ENCODE measurements at regions not wholly inside any gene's neighbourhood (a gene's known extent, or its start where the extent isn't known, plus 50 kb on each side); places are given as distances from the start of the nearest gene placed in this dataset.

DNA sequence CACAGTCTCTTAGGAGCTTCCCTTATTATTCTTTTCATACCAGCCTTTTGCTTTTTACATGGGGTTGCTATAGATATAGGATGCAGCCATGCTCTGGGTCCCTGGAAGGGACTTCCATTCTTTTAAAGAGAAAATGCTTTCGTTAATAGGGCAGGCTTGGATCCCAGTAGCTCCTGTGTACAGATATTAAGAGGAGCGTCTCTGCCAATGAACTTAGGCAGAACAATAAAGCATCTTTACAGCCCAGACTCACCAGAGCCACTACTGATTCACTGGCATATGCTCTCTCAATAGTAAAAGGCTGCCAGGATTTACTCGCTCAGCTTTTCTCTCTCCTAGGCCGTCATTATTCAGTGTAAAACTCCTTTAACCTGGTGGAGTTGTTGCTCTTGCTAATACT is 1385.4 kb upstream of the PIK3C3 start:
- H3K9ac ChIP-seq (ENCODE audit: low read length in 3 of 3): no peak overlapping the region
- no peaks in the 10 kb centered on the region for H3K27me3 ChIP-seq (ENCODE audit: control insufficient read depth, insufficient read depth, low read length)
- H3K27ac ChIP-seq (ENCODE audit: low read depth in 2 of 2, low read length in 2 of 2): no peak overlapping the region
- H3K36me3 ChIP-seq (ENCODE audit: control insufficient read depth in 2 of 3, insufficient read depth in 3 of 3, low read length in 3 of 3): no peaks in the 10 kb centered on the region
- no peaks in the 10 kb centered on the region for H3K4me1 ChIP-seq (ENCODE audit: control insufficient read depth in 2 of 3, insufficient read depth in 2 of 3, low read depth in 1 of 3, low read length in 3 of 3)
- FAIRE-seq (no peak), DNase-seq (no peak)
- TF ChIP-seq, protein P1, sequence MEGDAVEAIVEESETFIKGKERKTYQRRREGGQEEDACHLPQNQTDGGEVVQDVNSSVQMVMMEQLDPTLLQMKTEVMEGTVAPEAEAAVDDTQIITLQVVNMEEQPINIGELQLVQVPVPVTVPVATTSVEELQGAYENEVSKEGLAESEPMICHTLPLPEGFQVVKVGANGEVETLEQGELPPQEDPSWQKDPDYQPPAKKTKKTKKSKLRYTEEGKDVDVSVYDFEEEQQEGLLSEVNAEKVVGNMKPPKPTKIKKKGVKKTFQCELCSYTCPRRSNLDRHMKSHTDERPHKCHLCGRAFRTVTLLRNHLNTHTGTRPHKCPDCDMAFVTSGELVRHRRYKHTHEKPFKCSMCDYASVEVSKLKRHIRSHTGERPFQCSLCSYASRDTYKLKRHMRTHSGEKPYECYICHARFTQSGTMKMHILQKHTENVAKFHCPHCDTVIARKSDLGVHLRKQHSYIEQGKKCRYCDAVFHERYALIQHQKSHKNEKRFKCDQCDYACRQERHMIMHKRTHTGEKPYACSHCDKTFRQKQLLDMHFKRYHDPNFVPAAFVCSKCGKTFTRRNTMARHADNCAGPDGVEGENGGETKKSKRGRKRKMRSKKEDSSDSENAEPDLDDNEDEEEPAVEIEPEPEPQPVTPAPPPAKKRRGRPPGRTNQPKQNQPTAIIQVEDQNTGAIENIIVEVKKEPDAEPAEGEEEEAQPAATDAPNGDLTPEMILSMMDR (IDR thresholded peaks at IDR 0.05; ENCODE audit: borderline replicate concordance, extremely low read depth, insufficient read depth): no peak
- H3K9me3 ChIP-seq (ENCODE audit: control insufficient read depth in 2 of 3, insufficient read depth in 1 of 3, low read length in 3 of 3): no peaks in the 10 kb centered on the region
- intact Hi-C loops (cut with DNase I): no loop called here
- H3K4me3 ChIP-seq (ENCODE audit: low read length in 3 of 3): no peak overlapping the region

DNA sequence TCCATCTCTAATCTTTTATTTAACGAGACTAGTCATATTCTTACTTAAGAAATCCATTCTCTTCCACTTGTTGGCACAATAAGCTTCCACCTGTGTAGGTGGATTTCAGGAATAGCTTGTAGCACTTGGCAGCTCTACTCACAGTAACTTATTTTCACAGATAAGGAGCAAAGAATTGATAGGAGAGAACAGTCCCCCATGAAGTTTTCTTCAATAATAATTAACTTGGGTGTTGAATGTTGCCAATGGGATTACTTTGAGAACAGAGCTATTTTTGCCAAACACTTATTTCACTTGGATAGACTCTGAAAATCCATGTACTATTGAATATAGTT is 1388.6 kb upstream of the PIK3C3 start:
- no peak overlapping the region for H3K4me3 ChIP-seq (ENCODE audit: low read length in 3 of 3)
- no peak overlapping the region for H3K9ac ChIP-seq (ENCODE audit: low read length in 3 of 3)
- no peaks in the 10 kb centered on the region for H3K36me3 ChIP-seq (ENCODE audit: control insufficient read depth in 2 of 3, insufficient read depth in 3 of 3, low read length in 3 of 3)
- no peak overlapping the region for H3K27ac ChIP-seq (ENCODE audit: low read depth in 2 of 2, low read length in 2 of 2)
- no peaks in the 10 kb centered on the region for H3K9me3 ChIP-seq (ENCODE audit: control insufficient read depth in 2 of 3, insufficient read depth in 1 of 3, low read length in 3 of 3)
- no peaks in the 10 kb centered on the region for H3K27me3 ChIP-seq (ENCODE audit: control insufficient read depth, insufficient read depth, low read length)
- DNase-seq (no peak), FAIRE-seq (no peak)
- intact Hi-C loops (cut with DNase I): no loop called here
- no peaks in the 10 kb centered on the region for H3K4me1 ChIP-seq (ENCODE audit: control insufficient read depth in 2 of 3, insufficient read depth in 2 of 3, low read depth in 1 of 3, low read length in 3 of 3)
- TF ChIP-seq, protein P1 (IDR thresholded peaks at IDR 0.05; ENCODE audit: borderline replicate concordance, extremely low read depth, insufficient read depth): no peak

DNA sequence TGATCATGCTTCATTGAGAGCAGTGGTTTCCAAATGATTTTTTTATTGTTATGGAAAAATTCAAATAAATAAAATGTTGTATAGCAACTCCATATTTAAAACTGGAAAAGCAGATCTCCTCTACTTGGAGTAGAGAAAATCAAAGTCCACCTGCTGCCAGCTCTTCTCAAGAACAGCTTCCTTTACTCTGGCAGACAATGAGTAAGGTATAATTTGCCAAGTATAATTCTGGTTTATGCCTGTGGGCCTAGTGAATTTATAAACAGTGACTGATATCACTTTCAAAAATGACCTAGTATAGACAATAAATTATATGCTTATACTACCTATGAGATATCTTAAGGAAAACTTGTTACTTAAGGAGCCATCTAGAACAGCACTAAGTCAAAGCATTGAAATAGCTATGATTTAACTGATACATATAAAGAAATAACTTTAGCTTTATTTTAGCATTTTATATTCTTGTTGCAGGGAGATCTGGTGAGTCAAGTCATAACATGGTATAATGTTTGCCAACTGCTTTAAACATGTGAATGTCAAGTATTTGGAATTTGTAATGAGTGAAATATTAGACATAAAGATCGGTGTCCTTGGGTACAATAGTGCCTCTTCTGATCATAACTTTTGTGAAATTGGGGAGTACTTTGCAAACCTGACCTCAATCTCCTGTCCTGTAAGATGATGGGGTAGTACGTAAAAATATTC is 1389.1 kb upstream of the PIK3C3 start:
- no peaks in the 10 kb centered on the region for H3K4me1 ChIP-seq (ENCODE audit: control insufficient read depth in 2 of 3, insufficient read depth in 2 of 3, low read depth in 1 of 3, low read length in 3 of 3)
- intact Hi-C loops (cut with DNase I): no loop called here
- DNase-seq (no peak), FAIRE-seq (no peak)
- H3K9ac ChIP-seq (ENCODE audit: low read length in 3 of 3): no peak overlapping the region
- TF ChIP-seq, protein P1 (IDR thresholded peaks at IDR 0.05; ENCODE audit: borderline replicate concordance, extremely low read depth, insufficient read depth): no peak
- H3K27me3 ChIP-seq (ENCODE audit: control insufficient read depth, insufficient read depth, low read length): no peaks in the 10 kb centered on the region
- H3K4me3 ChIP-seq (ENCODE audit: low read length in 3 of 3): no peak overlapping the region
- no peaks in the 10 kb centered on the region for H3K36me3 ChIP-seq (ENCODE audit: control insufficient read depth in 2 of 3, insufficient read depth in 3 of 3, low read length in 3 of 3)
- no peaks in the 10 kb centered on the region for H3K9me3 ChIP-seq (ENCODE audit: control insufficient read depth in 2 of 3, insufficient read depth in 1 of 3, low read length in 3 of 3)
- H3K27ac ChIP-seq (ENCODE audit: low read depth in 2 of 2, low read length in 2 of 2): no peak overlapping the region

DNA sequence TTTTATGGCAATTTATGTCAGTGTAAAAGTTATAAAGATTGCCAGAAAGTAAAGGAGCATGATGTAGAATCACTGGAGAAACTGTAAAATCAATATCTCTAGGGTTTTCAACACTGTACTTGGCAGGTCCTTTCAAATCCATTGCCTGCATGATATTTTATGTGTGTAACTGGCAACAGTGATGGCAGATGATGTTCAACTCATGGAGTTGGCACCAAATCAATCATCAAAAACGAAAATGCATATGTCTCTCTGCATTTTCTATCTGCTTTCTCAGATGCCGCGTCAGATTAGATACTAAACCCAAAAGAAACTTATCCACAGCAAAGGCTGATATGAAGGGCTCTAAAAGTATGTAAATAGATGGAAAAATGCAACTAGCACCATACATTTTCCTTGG is 1395.5 kb upstream of the PIK3C3 start:
- Histone ChIP-seq H3K4me1 (ENCODE audit: control insufficient read depth in 2 of 3, insufficient read depth in 2 of 3, low read depth in 1 of 3, low read length in 3 of 3) (no peaks in the 10 kb centered on the region), H3K9me3 (ENCODE audit: control insufficient read depth in 2 of 3, insufficient read depth in 1 of 3, low read length in 3 of 3) (no peaks in the 10 kb centered on the region), H3K36me3 (ENCODE audit: control insufficient read depth in 2 of 3, insufficient read depth in 3 of 3, low read length in 3 of 3) (no peaks in the 10 kb centered on the region), H3K27ac (ENCODE audit: low read depth in 2 of 2, low read length in 2 of 2) (no peak overlapping the region), H3K9ac (ENCODE audit: low read length in 3 of 3) (no peak overlapping the region), H3K27me3 (ENCODE audit: control insufficient read depth, insufficient read depth, low read length) (no peaks in the 10 kb centered on the region), H3K4me3 (ENCODE audit: low read length in 3 of 3) (no peak overlapping the region)
- FAIRE-seq: no peak
- DNase-seq: no peak
- TF ChIP-seq, protein P1 (IDR thresholded peaks at IDR 0.05; ENCODE audit: borderline replicate concordance, extremely low read depth, insufficient read depth): no peak
- intact Hi-C loops (cut with DNase I): no loop called here
